GM18502 (cell line): ENCODE measurements at regions not wholly inside any gene's neighbourhood (a gene's known extent, or its start where the extent isn't known, plus 50 kb on each side); places are given as distances from the start of the nearest gene placed in this dataset.

Experiments used
- ATAC-seq: cut with Tn5 transposase; IDR thresholded peaks from one replicate; pipeline ENCODE4 v1.9.1; 2021; ENCODE audit warnings: mild to moderate bottlenecking; ENCODE audit not compliant: unreplicated experiment, poor library complexity

DNA sequence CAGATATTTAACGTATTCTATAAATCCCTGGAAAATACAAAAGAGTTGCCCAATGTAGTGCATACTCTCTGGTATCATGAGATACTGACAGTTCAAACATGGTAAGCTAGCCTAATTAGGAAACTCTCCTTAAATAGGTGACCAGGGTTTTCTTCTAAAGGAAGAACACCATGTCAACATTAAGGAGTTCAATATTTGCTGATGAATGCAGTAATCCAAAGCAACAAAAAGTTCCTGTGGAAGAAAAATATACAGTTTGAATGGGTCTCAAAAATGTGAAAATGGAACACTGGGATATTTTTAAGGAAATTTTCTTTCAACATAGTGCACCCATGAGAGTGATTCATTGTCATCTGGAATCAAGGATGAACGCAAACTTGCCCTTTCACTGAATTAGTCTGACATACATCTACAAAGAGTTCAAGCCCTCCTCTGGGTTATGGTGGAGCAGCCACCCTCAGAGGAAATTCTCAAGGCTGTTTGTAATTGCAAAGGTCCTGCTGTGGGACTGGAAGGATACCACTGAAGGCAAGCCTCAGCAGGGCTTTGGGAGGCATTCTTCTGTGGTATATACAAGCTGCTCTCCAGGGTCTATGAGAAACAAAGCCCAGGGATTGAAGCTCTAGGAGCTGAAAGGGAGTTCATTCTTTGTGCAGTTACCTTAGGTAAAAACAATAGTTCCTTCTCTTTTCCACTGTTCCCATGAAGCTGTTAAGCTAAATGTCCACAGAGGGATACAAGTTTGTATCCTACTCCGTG lies 700.3 kb downstream of the TUSC7 start:
- ATAC-seq, result no peak

DNA sequence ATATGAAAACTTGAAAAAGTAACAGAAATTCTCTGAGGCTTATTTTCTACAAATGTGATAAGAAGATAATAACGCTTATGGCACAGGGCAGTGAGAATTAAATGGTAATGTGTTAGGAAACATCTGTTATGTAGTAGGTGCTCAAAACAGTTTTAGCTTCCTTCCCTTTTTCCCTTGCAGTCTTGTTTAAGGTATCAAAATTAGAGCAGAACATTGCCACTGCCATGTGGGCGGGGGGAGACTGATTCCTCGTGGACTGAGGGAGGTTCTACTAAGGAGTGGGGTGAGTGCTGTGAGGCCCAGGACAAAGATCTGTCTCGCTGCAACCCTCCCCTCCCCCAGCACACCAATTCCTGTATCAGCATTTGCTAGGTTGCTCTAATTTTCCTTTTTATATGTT lies 702.4 kb downstream of the TUSC7 start:
- ATAC-seq, result no peak

DNA sequence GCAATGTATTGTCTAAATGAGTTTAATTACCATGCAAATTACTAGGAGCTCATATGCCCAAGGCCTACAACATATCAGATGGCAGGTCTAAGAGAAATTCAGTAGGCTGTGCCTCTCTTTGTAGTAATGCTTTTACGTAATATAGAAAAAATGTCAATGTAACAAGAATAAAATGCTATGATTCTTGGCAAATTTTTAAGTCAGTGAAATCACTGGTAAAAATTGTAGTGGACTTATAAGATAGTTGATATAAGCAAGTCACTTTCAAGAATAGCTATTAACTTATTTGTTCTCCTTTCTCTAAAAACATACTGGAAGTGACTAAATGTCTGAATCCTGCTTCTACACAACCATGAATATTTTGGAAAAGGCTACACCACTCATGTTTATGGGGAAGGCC lies 707.8 kb downstream of the TUSC7 start:
- ATAC-seq, result no peak

DNA sequence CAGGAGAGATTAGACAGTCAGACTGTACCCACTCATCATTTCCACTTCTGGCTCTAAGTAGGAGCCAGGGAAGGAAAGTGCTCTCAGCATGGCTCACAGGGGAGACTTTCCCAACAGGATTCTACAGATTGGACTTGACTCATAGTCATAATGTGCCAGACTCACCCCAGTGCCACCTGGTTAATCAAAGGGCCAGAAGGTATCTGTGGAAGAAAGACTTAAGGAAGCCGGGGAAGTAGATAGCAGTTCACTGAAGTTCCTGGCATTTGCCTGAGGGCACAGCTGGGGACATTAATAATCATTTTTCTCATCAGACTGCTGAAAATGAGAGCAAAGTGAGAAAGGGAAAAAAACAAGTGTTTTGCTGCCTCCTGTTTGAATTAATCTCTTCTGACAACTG lies 717.5 kb downstream of the TUSC7 start:
- ATAC-seq, result no peak

DNA sequence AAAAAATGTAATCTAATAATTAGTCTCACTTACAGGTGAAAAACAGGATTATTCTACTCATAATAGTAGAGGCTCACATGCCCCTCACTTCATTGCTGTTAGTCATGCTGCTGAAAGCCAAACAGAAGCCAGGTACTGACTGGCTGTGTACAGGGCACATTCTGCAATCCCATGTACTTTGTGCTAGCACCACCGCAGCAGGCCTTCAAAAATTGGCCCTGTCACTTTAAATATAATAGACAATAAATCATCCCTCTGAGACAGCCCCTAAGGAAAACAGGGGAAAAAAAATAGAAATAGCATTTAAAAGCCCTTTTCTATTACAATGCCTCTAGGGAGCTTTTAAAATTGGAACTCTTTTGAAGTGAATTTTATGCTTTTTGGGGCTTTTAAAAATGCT lies 723.8 kb downstream of the TUSC7 start:
- ATAC-seq, result no peak

DNA sequence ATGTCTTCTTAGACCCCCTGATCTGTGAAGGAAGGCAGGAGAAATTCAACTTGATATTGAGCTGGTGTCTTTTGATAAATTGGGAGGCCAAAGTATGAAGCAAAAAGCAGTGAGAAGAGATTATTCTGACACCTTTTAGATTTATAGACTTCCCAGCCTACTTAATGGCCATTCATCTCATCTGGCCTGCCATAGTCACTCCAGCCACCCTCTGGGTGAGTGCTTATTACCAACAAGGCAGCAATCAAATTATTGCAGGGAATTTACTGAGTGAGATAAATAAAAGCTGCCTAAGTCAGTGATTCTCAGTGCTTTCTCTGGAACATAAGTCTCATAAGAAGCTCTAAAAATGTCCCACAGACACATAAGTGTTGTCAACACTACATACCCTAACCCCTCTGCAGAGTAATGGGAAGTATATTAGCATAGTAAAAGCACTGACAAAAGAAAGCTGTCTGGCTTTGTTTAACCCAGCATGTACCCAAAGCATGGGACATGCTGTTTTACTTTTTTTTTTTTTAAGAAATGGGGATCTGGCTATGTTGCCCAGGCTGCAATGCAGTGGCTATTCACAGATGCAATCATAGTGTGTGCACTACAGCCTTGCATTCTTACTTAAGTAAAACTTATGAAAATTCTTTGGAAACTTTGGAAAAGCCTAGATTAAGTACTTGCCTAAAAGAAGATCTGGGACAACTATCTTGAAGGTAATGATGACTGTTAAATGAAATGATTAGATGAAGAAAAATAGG lies 725.3 kb downstream of the TUSC7 start:
- no peak for ATAC-seq

DNA sequence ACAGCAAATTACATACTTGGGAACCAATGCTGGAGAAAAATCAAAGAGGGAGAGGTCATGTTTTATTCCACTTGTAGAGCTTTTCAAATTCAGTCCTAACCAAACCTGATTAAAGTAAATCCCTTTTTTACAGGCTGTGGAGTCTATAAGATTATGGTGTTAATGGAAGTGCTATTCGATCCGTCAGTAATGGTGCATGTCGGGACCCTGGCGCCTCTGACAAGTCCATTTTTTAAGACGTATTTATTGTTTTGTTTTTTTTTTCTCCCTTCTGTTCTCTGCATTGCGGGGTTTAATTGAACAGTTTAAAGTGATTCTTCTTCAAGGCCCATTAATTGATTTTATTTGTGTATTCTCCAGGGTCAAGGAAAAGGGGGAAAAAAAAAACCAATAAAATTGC lies 725.9 kb downstream of the TUSC7 start:
- ATAC-seq, result no peak

DNA sequence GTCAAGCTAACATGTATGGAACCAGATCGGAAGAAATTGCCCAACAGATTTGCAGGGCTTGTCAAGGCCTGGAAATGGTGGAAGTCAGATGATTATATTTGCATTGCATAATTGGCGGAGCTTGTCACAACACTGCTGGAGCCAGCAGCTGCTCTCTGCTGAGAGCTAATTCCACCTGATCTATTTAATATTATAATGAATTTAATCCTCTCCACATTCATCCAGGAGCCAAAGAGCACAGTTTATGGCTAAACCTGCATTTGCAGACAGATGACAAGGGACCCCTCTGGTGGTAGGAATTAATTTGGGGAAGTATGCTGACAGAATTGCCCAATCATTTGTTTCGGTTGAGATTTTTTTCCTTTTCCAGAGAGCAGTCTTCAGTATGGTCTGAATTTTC lies 730.2 kb downstream of the TUSC7 start:
- no peak for ATAC-seq

DNA sequence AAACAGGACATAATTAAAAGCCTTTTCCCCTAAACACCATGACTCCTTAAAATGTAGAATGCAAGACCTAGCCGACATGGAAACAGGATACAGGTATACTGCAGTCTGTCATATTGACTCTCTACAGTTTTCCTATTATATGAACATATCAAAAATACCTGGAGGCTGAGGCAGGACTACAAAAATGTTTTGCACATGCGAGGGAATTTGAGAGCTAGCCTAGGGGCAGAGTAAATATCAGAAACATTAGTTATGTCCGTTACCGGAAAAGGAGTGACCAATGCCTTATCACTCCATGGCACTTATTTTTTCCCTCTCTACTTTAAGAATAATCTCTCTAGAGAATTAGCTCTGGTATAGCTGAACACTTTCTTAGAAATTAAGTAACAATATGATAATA lies 732.3 kb downstream of the TUSC7 start:
- no peak for ATAC-seq

DNA sequence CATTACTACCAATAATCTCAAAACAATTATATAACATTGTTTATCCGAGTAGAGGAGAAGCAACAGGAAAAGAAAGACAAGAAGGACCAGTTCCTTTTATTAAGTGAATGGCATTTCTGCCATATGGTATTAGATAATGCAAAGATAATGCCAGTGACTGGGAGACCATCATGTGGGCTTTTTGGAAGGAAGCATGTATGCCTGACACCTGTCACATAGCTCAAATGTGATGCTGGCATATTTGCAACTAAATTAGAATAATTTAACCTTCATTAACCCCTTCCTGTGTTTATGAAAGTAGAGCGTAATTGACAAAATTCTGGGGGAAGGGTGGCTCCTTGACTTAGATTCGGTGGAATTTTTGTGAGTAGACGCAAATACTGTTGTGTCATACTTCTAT lies 733.0 kb downstream of the TUSC7 start:
- no peak for ATAC-seq

DNA sequence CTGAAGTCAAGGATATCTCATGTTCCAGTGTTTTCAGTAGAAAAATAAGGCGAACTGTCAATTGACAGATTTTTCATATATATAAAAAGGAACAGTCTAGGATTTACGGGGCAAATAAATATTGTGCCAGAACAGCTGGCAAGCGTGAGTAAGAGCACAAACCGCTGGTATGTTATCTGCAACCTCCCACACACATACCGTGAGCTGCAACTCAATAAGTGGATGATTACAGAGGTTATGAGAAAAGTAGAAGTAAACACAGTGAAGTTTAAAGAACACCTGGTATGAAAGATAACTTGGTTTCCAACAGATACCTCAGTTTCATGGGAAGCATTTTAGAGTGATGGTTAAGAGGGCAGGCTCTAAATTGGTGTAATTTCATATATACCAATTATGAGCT lies 733.4 kb downstream of the TUSC7 start:
- ATAC-seq, result no peak

DNA sequence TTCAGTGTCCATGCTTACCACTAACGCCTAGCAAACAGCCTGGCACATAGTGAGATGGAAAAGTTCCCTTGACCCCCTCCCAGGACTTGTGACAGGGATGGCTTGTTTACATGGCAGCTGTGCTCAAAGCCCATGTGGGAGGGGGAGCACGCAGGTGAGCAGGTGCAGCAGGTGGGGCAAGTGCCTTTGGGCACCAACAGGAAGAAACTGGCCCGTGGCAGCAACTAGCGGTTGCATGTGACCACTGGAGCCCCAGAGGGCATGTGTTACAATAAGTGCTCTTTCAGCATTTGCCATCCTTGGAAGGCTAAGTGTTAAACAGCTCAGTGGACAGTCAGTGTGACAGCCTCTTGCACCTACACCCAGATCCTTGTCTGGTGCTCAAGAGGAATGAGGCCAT lies 734.6 kb downstream of the TUSC7 start:
- no peak for ATAC-seq

DNA sequence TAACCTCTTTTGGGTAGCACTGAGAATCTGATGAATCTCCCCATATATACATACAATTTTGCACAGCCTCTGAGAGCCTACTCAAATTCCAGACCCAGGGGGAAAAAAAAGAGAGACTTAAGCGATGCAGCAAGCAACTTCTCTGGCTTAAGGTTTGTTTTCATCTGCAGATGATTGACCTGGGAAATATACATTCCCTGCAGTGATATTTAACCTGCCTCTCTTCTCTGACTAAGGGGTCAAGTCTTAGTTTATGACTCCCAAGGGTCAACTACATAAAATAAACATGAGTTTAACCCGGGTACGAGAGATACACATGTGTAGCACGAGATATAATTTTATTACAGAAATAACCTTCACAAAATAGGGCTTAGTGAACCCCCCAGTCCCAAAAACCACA lies 737.8 kb downstream of the TUSC7 start:
- no peak for ATAC-seq

DNA sequence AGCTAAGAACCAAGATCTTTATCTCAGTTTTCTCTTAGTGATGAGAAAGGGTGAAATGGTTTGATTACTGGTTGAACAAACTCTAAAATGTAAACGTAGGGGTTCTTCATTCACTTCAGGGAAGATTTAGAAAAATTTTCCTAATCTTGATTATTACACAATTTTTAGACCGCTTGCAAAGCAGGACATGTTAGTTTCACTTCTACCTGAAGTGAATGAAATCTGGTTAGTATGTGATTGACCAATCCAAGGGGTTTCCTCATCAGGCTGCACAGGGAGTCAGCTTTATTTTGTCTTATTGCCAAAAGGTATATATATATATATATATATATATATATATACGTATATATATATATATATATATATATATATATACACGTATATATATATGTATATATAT lies 740.4 kb downstream of the TUSC7 start:
- ATAC-seq, result no peak

DNA sequence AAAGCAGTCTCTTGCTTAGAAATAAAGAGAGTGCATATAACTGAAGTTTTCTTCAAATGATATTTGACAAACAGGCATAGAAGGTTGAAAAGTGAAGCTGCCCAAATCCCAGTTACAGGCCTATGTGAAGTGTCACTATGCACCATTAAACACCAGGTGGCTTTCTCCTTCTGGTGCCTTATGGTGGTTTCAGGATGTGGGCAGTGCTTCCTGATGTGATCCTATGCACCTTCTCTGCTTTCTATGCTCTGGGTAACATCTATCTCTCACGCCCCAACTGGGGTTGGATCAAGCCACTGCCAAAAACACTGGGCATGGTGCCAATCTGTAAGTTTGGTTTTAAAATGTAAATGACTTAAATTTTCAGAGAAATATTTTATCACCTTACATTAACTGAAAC lies 744.7 kb downstream of the TUSC7 start:
- ATAC-seq, result peak; percentile 75

DNA sequence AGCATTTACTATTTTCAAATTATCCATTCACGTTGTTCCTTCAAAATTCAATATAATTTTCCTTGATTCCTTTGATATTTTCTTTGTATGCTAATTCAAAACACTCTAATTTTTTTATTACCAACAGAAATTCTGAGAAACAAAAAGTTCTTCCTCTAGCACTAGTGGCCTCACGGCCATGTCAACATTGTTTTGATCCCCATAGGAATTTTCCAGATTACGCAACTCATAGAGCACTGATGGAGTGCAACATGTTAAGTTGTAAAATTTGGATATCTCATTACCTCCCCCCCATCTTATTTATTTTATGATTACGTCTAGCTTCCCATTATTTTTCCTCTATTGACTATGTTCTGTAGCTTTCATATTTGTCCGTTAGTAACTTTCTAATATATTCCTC lies 745.3 kb downstream of the TUSC7 start:
- no peak for ATAC-seq

DNA sequence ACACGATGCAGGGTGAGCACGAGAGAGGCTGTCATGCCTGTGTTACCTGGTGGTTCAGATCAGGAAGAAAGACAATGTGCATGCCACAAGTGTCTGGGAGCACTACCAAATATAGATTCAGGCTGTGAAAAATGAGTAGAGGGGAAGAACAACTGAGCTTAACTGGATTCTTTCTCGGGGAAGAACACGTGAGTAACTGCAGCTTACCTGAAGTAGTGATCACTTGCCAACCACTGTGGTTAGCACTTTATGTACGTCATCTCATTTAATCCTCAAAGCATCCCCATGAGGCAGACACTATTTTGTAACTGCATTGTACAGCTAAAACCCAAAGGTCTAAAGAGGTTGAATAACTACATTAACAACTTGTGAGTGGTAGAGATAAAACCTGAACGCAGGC lies 746.2 kb downstream of the TUSC7 start:
- no peak for ATAC-seq

DNA sequence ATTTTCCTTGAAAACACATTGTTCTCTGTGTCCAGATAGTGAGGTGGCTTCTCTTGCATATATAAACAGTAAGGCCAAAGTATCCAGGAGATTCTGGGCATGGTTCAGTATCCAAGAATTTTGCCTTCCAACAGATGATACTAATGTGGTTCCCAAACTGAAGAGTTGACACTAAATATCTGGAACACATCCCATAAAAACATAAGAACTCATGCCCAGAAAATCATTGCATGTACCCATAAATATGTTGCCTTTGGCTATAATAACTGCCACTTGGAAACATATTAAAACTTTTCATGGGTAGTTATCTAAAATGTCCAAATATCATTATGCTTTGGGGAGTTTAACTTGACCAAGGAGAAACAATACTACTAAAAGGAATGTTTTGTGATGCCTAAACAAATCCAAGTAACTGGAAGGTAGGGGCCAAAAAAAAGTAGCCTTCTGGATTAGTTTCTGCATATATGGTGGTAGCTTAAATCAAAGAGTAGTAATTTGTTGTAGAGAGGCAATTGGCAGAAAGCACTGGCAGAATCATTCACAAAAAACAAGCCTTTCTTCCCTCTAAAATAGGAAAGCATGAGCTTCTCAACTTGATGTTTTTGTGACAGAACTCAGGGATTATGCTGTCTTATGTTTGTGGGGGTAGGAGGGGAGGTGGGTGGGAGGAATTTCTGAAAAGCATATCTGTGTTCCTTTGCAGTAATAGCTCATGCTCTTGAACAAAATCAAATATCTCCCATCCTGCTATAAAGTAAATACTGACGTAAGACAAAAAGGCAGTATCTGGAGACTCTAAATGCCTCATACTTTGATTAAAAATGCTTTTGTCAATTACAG lies 753.9 kb downstream of the TUSC7 start:
- no peak for ATAC-seq

DNA sequence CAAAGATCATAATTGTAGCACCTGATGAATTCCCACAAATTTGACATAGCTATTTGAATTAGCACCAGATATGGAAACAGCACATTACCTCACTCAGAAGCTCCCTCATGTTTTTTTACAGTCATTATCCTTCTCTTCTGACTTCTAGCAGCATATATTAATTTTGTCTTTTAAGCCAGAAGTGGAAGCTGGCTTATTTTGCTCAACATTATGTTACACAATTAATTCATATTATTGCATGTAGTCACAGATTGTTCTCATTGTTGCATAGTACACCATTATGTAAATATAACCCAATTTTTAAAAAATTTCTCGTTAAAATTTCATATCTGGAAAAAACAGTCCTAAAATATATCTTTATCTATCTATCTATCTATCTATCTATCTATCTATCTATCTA lies 762.3 kb downstream of the TUSC7 start:
- no peak for ATAC-seq

DNA sequence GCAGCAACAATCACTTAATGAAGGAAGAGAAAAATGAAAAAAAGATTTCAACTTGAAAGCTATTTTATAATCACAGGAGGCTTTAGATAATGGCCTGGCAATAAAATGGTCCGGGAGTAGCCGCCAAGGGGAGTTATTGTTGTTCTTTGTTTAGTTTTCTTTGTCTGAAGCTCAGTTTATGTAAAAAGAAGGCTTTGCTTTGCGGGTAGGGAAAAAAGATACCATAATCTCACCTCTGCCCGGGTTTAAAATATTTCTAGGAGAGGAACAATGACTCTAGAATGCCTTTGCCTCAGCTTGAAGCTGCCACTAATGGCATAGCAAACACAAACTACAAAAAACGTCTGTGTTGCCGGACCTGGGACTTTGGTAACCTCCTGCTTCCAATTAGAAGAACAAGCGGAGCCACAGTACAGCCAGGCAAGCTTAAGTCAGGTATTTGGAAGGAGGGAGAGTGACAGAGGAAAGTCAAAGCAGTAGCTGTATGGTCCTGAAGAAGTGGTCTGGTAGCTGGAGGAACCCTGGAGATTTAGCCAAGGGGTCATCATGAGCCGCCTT lies 764.5 kb downstream of the TUSC7 start:
- no peak for ATAC-seq

DNA sequence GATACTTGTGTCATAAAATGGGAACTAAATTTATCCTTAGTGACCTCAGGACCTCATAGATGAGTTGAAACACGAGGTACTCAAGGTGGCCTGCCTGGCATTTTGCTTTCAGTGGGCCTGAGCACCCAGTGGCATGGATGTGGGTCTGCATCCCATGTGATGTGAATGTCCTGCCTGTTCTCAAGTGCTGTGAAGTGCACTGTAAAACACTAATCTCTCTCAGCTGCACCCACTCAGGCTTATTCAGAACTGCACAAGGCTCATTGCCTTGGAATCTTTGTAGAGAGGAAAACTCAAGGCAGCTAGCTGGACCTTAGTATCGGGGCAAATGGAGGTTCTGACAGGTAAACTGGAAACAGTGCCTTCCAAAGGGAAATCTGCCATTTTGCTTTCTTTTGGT lies 767.0 kb downstream of the TUSC7 start:
- ATAC-seq, result no peak
